ENCODE measurements at regions not wholly inside any gene's neighbourhood (a gene's known extent, or its start where the extent isn't known, plus 50 kb on each side); places are given as distances from the start of the nearest gene placed in this dataset.

- ChIA-PET CTCF (ENCODE audit: unreplicated experiment) (no interaction called here), POLR2A (no interaction called here)
- no peaks in the 10 kb centered on the region for H4K20me1 ChIP-seq (ENCODE audit: insufficient read depth, low read length)
- H2AFZ ChIP-seq (ENCODE audit: low read length) = no peak overlapping the region
- no peaks in the 10 kb centered on the region for H3K36me3 ChIP-seq (ENCODE audit: insufficient read depth, low read length)
- TF ChIP-seq EZH2phosphoT487 (IDR thresholded peaks at IDR 0.05; ENCODE audit: borderline replicate concordance, low read depth, low read length) = no peak
- no peak for TF ChIP-seq CTCF (conservative IDR thresholded peaks at IDR 0.05; ENCODE audit: low read length)
- H3K4me1 ChIP-seq (ENCODE audit: insufficient read depth, low read length, poor library complexity, severe bottlenecking) = no peaks in the 10 kb centered on the region
- no peaks in the 10 kb centered on the region for H3K9me3 ChIP-seq (ENCODE audit: low read length)
- no peak overlapping the region for H3K27ac ChIP-seq (ENCODE audit: low read depth, low read length, poor library complexity, severe bottlenecking)
- no peaks in the 10 kb centered on the region for H3K9me2 ChIP-seq (ENCODE audit: insufficient read depth, low read length)
- intact Hi-C loops (cut with micrococcal nuclease; ENCODE audit: unreplicated experiment) = no loop called here
- no peaks in the 10 kb centered on the region for H3K79me2 ChIP-seq (ENCODE audit: insufficient read depth, low read depth, low read length)
- H3K4me3 ChIP-seq (ENCODE audit: low read depth, low read length, poor library complexity, severe bottlenecking) = no peak overlapping the region
- BruUV-seq (replicated peaks) = no TSS peak
- H3K4me2 ChIP-seq (ENCODE audit: low read length) = no peak overlapping the region
- no peak for DNase-seq (ENCODE audit: low spot score)
Measured at GRCh38 chr1:238258510-238258909, 367.8 kb upstream of the ZP4 start.

- no TSS peak for BruUV-seq (replicated peaks)
- H3K79me2 ChIP-seq (ENCODE audit: insufficient read depth, low read depth, low read length) = no peaks in the 10 kb centered on the region
- intact Hi-C loops (cut with micrococcal nuclease; ENCODE audit: unreplicated experiment) = no loop called here
- TF ChIP-seq EZH2phosphoT487 (IDR thresholded peaks at IDR 0.05; ENCODE audit: borderline replicate concordance, low read depth, low read length) = no peak
- no peak for TF ChIP-seq CTCF (conservative IDR thresholded peaks at IDR 0.05; ENCODE audit: low read length)
- no peak overlapping the region for H2AFZ ChIP-seq (ENCODE audit: low read length)
- no peaks in the 10 kb centered on the region for H4K20me1 ChIP-seq (ENCODE audit: insufficient read depth, low read length)
- no peaks in the 10 kb centered on the region for H3K9me3 ChIP-seq (ENCODE audit: low read length)
- no peak overlapping the region for H3K4me2 ChIP-seq (ENCODE audit: low read length)
- ChIA-PET CTCF (ENCODE audit: unreplicated experiment) (no interaction called here), POLR2A (no interaction called here)
- no peaks in the 10 kb centered on the region for H3K4me1 ChIP-seq (ENCODE audit: insufficient read depth, low read length, poor library complexity, severe bottlenecking)
- no peak overlapping the region for H3K27ac ChIP-seq (ENCODE audit: low read depth, low read length, poor library complexity, severe bottlenecking)
- no peaks in the 10 kb centered on the region for H3K9me2 ChIP-seq (ENCODE audit: insufficient read depth, low read length)
- no peak overlapping the region for H3K4me3 ChIP-seq (ENCODE audit: low read depth, low read length, poor library complexity, severe bottlenecking)
- H3K36me3 ChIP-seq (ENCODE audit: insufficient read depth, low read length) = no peaks in the 10 kb centered on the region
- DNase-seq (ENCODE audit: low spot score) = no peak
Measured at GRCh38 chr1:238257018-238257621, 366.4 kb upstream of the ZP4 start.

GRCh38 chr1:238254935-238255334 is 364.2 kb upstream of the ZP4 start:
- Histone ChIP-seq H3K4me2 (ENCODE audit: low read length) (no peak overlapping the region), H2AFZ (ENCODE audit: low read length) (no peak overlapping the region), H3K4me1 (ENCODE audit: insufficient read depth, low read length, poor library complexity, severe bottlenecking) (no peaks in the 10 kb centered on the region), H3K27ac (ENCODE audit: low read depth, low read length, poor library complexity, severe bottlenecking) (no peak overlapping the region), H4K20me1 (ENCODE audit: insufficient read depth, low read length) (no peaks in the 10 kb centered on the region), H3K36me3 (ENCODE audit: insufficient read depth, low read length) (no peaks in the 10 kb centered on the region), H3K4me3 (ENCODE audit: low read depth, low read length, poor library complexity, severe bottlenecking) (no peak overlapping the region), H3K79me2 (ENCODE audit: insufficient read depth, low read depth, low read length) (no peaks in the 10 kb centered on the region), H3K9me3 (ENCODE audit: low read length) (no peaks in the 10 kb centered on the region), H3K9me2 (ENCODE audit: insufficient read depth, low read length) (no peaks in the 10 kb centered on the region)
- CTCF ChIA-PET (ENCODE audit: unreplicated experiment) = no interaction called here
- intact Hi-C loops (cut with micrococcal nuclease; ENCODE audit: unreplicated experiment) = loop anchor here (5.0 kb wide), 1 partner anchor 1642 kb away; no protein-coding TSS in a partner anchor
- no peak for TF ChIP-seq EZH2phosphoT487 (IDR thresholded peaks at IDR 0.05; ENCODE audit: borderline replicate concordance, low read depth, low read length)
- TF ChIP-seq CTCF (conservative IDR thresholded peaks at IDR 0.05; ENCODE audit: low read length) = no peak
- POLR2A ChIA-PET = interaction anchor here (0.7 kb wide), 2 partner anchors 102 to 433 kb away, joined by 3 read pairs; no protein-coding TSS in a partner anchor
- no TSS peak for BruUV-seq (replicated peaks)
- no peak for DNase-seq (ENCODE audit: low spot score)

Measured in OCI-LY7 (cell line).